ENCODE measurements at regions not wholly inside any gene's neighbourhood (a gene's known extent, or its start where the extent isn't known, plus 50 kb on each side); places are given as distances from the start of the nearest gene placed in this dataset.

DNA sequence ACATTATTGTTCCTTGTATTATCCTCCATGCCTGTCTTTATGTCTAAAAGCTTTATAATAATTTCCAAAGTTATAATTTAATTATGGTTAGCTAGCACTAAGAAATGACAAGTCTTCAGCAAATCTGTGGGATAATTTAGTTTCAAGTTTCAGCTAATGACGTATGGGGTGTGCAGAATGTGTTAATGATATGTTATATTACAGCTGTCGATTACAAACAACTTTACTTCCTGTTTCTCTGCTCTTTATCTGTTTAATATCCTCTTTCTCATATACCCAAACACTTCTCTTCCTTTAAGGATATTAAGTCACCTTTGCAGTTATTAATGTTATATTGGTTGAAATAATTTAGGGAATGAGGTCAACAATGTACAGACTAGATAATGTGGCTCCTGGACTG, 161.8 kb downstream of the CASP12 start:
- H3K36me3 ChIP-seq (ENCODE audit: low read depth): no peaks in the 10 kb centered on the region
- no peak overlapping the region for H3K4me3 ChIP-seq
- TF ChIP-seq, protein P1, sequence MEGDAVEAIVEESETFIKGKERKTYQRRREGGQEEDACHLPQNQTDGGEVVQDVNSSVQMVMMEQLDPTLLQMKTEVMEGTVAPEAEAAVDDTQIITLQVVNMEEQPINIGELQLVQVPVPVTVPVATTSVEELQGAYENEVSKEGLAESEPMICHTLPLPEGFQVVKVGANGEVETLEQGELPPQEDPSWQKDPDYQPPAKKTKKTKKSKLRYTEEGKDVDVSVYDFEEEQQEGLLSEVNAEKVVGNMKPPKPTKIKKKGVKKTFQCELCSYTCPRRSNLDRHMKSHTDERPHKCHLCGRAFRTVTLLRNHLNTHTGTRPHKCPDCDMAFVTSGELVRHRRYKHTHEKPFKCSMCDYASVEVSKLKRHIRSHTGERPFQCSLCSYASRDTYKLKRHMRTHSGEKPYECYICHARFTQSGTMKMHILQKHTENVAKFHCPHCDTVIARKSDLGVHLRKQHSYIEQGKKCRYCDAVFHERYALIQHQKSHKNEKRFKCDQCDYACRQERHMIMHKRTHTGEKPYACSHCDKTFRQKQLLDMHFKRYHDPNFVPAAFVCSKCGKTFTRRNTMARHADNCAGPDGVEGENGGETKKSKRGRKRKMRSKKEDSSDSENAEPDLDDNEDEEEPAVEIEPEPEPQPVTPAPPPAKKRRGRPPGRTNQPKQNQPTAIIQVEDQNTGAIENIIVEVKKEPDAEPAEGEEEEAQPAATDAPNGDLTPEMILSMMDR (IDR thresholded peaks at IDR 0.05): no peak
- no peak for ATAC-seq
- no peaks in the 10 kb centered on the region for H3K9me3 ChIP-seq
- H3K4me1 ChIP-seq (ENCODE audit: low read depth): no peaks in the 10 kb centered on the region
- intact Hi-C loops (cut with DNase I, micrococcal nuclease): no loop called here
- DNase-seq: no peak

DNA sequence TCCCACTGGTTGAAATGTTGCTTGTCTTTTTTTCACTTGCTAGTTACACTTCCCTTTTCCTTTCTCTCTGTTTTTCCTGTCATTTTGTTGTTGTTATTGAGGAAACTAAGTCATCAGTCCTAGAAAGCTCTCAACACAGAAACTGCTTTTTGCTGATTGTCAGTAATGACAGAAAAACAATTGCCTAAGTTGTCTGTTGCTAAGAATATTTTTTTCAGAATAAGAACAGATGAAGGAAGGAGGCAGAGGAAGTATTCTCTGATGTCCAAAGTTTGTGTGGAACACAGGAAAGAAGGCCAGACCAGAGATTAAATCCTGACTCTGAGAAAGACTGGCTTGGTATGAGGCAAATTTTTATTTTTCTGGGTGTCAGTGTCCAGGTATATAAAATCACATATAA, 163.3 kb downstream of the CASP12 start:
- no peak overlapping the region for H3K4me3 ChIP-seq
- ATAC-seq (no peak), DNase-seq (no peak)
- H3K4me1 ChIP-seq (ENCODE audit: low read depth): no peaks in the 10 kb centered on the region
- intact Hi-C loops (cut with DNase I, micrococcal nuclease): no loop called here
- no peaks in the 10 kb centered on the region for H3K9me3 ChIP-seq
- TF ChIP-seq, protein P1 (IDR thresholded peaks at IDR 0.05): no peak
- no peaks in the 10 kb centered on the region for H3K36me3 ChIP-seq (ENCODE audit: low read depth)

- Histone ChIP-seq H3K4me3 (no peak overlapping the region), H3K36me3 (ENCODE audit: low read depth) (no peaks in the 10 kb centered on the region), H3K9me3 (no peaks in the 10 kb centered on the region), H3K4me1 (ENCODE audit: low read depth) (no peaks in the 10 kb centered on the region)
- TF ChIP-seq, protein P1 (IDR thresholded peaks at IDR 0.05): no peak
- DNase-seq (no peak), ATAC-seq (no peak)
- intact Hi-C loops (cut with DNase I, micrococcal nuclease): no loop called here
Observed at GRCh38 chr11:104731890-104732289, 166.4 kb downstream of the CASP12 start.

DNA sequence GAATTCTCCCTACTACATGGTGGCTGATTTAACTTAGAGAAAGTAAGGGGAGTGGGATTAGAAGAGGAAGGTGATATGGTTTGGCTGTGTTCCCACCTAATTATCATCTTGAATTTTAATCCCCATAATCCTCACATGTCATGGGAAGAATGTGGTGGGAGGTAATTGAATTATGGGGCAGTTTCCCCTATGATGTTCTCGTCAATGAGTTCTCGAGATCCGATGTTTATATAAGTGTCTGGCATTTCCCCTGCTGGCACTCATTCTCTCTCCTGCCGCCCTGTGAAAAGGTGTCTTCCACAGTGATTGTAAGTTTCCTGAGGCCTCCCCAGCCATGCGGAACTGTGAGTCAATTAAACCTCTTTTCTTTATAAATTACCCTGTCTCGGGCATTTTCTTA, 169.3 kb downstream of the CASP12 start:
- no peak overlapping the region for H3K4me3 ChIP-seq
- no peaks in the 10 kb centered on the region for H3K9me3 ChIP-seq
- DNase-seq (no peak), ATAC-seq (no peak)
- no peaks in the 10 kb centered on the region for H3K4me1 ChIP-seq (ENCODE audit: low read depth)
- TF ChIP-seq, protein P1 (IDR thresholded peaks at IDR 0.05): no peak
- intact Hi-C loops (cut with DNase I, micrococcal nuclease): no loop called here
- H3K36me3 ChIP-seq (ENCODE audit: low read depth): no peaks in the 10 kb centered on the region

DNA sequence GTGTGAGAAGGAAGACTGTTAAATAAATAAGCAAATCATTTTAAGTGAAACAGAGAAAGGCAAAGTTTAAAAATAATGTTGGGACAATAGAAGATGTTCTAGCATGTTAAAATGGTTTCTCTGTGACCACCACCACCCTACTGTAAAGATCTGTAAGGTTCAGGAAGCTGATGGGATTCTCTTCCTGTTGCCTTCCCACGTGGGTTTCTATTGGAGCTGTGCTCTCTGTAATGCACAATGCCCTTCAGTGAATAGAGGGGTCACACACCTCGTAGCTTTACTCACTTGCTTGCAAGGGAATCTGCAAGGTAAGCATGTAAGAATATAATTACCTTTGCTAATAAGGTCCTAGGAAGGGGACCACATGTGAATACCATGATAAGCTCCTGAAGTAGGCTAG, 170.5 kb downstream of the CASP12 start:
- no peaks in the 10 kb centered on the region for H3K4me1 ChIP-seq (ENCODE audit: low read depth)
- TF ChIP-seq, protein P1 (IDR thresholded peaks at IDR 0.05): no peak
- DNase-seq: no peak
- H3K4me3 ChIP-seq: no peak overlapping the region
- no peaks in the 10 kb centered on the region for H3K9me3 ChIP-seq
- no peaks in the 10 kb centered on the region for H3K36me3 ChIP-seq (ENCODE audit: low read depth)
- ATAC-seq: no peak
- intact Hi-C loops (cut with DNase I, micrococcal nuclease): no loop called here

GRCh38 chr11:104727095-104727494, 171.2 kb downstream of the CASP12 start:
- no peaks in the 10 kb centered on the region for H3K9me3 ChIP-seq
- DNase-seq: no peak
- no peaks in the 10 kb centered on the region for H3K36me3 ChIP-seq (ENCODE audit: low read depth)
- H3K4me3 ChIP-seq: no peak overlapping the region
- no peak for ATAC-seq
- TF ChIP-seq, protein P1 (IDR thresholded peaks at IDR 0.05): no peak
- intact Hi-C loops (cut with DNase I, micrococcal nuclease): no loop called here
- no peaks in the 10 kb centered on the region for H3K4me1 ChIP-seq (ENCODE audit: low read depth)

Measured in mucosa of descending colon (tissue), 3 donors.